SK-N-MC (cell line): ENCODE measurements at regions not wholly inside any gene's neighbourhood (a gene's known extent, or its start where the extent isn't known, plus 50 kb on each side); places are given as distances from the start of the nearest gene placed in this dataset.

Experiments
- DNase-seq: peaks from one replicate; pipeline ENCODE4 v3.0.0-alpha.2; 2011; ENCODE audit warnings: low read depth, low spot score
- H3K27ac ChIP-seq: fragments of 200-600 bp; sonication (generic); 2 replicates; pipeline ENCODE4 v1.5.1; 2016; ENCODE audit warnings: mixed run types
- H3K36me3 ChIP-seq: fragments of 200-600 bp; sonication (generic); 2 replicates; pipeline ENCODE4 v1.6.1; 2017; ENCODE audit warnings: antibody characterized with exemption, low read length, mixed read lengths; ENCODE audit not compliant: insufficient read depth
- H3K4me3 ChIP-seq: fragments of 200-600 bp; sonication (generic); 2 replicates; pipeline ENCODE4 v1.5.1; 2016
- H3K9ac ChIP-seq: fragments of 200-600 bp; sonication (generic); 2 replicates; pipeline ENCODE4 v1.8.0; 2017; ENCODE audit warnings: mixed run types, mixed read lengths; ENCODE audit not compliant: insufficient read length
- H3K9me3 ChIP-seq: fragments of 200-600 bp; sonication (generic); 2 replicates; pipeline ENCODE4 v1.6.1; 2017; ENCODE audit warnings: low read depth, mild to moderate bottlenecking, antibody characterized with exemption, low read length, moderate library complexity, mixed read lengths
- EZH2 ChIP-seq: fragments of 200-600 bp; sonication (generic); IDR thresholded peaks from one replicate; pipeline ENCODE4 v1.6.1; 2017; ENCODE audit warnings: antibody characterized with exemption
- FOXP2 ChIP-seq: optimal IDR thresholded peaks from 2 replicates; pipeline ENCODE3; 2011; ENCODE audit warnings: mild to moderate bottlenecking, moderate library complexity; ENCODE audit not compliant: insufficient read depth; ENCODE audit errors: extremely low read length, control extremely low read depth
- POLR2AphosphoS5 ChIP-seq: IDR thresholded peaks from 2 replicates; pipeline ENCODE4 v1.6.1; 2012; ENCODE audit warnings: mild to moderate bottlenecking, low read depth, low read length, borderline replicate concordance

DNA sequence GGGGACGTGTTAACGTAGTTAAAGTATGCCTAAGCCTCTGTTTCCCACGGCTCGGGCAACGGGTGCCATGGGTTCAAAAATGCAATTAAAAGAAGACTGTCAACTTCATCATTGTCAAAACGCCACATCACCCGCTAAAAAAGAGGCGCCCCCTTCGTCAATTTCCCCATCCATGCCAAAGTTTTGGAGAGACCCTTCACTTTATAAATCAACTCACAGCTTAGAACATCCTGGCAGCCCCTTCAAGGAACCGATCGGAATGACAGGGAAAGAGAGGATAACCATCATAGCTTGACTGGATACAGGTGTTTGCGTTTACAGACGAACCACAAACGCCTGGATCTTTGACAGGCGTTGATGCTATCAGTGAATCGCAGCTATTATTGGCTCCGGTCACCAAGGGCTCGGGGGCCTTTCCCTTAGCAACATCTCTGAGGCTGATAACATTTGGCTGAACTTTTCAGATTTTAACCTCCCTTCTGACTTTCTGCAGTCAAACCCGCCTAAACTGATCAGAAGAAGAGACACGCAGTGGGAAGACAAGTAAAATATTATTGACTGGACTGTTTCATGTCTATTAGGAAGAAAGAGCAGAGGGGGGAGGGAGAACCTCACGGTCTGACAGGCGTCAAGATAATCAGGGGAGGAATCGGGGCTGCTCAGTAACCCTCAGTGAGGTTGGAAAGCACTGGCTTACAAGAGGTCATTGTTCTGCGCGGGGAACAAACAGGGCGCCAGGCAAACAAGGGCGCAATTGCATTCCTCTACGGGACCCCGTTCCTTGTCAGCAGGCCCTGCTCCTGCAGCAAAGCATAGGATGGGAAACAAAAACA is 322.5 kb upstream of the ZNF507 start:
- Histone ChIP-seq H3K4me3 (no peak overlapping the region), H3K9me3 (no peaks in the 10 kb centered on the region), H3K36me3 (no peaks in the 10 kb centered on the region), H3K27ac (no peak overlapping the region), H3K9ac (no peak overlapping the region)
- DNase-seq = no peak
- TF ChIP-seq FOXP2 = no peak
- TF ChIP-seq POLR2AphosphoS5 = no peak
- TF ChIP-seq EZH2 = no peak

DNA sequence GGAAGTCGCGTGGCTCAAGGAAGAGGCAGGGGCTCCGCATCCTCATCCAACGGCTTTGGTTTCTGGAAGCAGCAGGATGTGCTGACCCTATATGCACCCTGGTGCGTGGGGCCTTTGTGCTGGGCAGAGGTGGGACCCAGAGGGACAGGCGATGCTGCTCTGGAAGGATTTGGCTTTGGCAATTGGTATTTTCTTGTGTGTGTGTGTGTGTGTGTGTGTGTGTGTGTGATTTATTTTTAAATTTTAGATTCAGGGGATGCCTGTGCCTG is 321.9 kb upstream of the ZNF507 start:
- no peak for DNase-seq
- H3K36me3 ChIP-seq = no peaks in the 10 kb centered on the region
- TF ChIP-seq POLR2AphosphoS5 (no peak), FOXP2 (no peak), EZH2 (no peak)
- no peak overlapping the region for H3K4me3 ChIP-seq
- no peaks in the 10 kb centered on the region for H3K9me3 ChIP-seq
- no peak overlapping the region for H3K9ac ChIP-seq
- H3K27ac ChIP-seq = no peak overlapping the region

DNA sequence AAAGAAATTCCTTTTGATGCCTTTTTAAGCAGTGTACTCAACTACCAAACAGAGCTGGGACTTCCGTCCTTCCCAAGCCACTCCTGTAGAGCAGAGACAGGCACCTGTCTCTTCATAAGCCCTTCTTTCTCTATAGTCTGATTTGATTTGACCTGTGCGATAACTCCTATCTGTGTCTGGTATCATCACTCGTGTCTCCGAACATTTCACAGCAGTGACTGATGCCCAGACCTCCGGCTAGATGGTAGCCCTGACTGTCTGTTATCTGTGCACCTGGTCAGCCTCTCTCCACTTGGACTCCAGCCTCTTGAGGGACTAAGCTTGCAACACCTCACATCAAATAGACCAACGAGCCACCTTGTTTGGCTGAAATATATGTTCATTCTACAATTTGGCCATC is 316.2 kb upstream of the ZNF507 start:
- Histone ChIP-seq H3K27ac (no peak overlapping the region), H3K4me3 (no peak overlapping the region), H3K9ac (no peak overlapping the region), H3K9me3 (no peaks in the 10 kb centered on the region), H3K36me3 (no peaks in the 10 kb centered on the region)
- DNase-seq = no peak
- TF ChIP-seq FOXP2 (no peak), EZH2 (no peak), POLR2AphosphoS5 (no peak)

DNA sequence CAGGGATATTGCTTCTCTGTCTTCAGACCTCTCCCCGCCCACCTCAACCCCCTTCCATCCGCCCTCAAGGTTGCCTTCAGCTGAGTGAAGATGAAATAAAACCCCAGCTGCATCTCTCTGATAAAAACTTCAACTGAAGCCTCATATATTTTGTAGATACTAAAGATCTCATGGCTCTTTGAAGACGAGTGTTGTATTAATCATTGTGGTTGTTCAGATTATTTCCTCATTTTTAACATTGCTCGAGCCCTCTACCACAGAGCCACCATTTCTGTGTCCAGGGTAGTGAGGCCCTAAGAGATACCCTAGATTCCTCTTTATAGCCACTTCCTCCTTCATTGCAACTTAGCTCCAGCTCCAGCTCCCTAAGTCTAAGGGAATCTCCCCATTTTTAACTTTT is 312.8 kb upstream of the ZNF507 start:
- H3K9ac ChIP-seq = no peak overlapping the region
- H3K27ac ChIP-seq = no peak overlapping the region
- no peak overlapping the region for H3K4me3 ChIP-seq
- H3K36me3 ChIP-seq = no peaks in the 10 kb centered on the region
- DNase-seq = no peak
- no peaks in the 10 kb centered on the region for H3K9me3 ChIP-seq
- TF ChIP-seq EZH2 = no peak
- no peak for TF ChIP-seq POLR2AphosphoS5
- TF ChIP-seq FOXP2 = no peak

DNA sequence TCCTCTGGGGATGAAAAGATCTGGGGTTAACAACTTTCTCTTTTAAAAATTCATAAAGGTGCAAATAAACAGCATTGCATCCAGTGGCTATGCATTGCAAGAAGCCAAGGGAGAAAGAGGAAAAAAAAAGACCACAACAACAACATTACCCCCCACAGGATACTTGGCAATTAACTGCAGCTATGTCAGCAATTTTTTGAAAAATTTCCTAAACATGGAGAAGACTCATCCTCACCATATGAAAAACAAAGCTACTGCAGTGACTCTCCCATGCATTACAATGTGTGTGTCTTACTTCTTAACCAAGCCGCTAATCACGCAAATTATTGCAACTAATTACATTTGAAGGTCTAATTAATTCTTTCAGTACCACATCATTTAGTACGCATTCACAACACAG is 309.8 kb upstream of the ZNF507 start:
- no peak overlapping the region for H3K9ac ChIP-seq
- TF ChIP-seq EZH2 (no peak), FOXP2 (no peak), POLR2AphosphoS5 (no peak)
- H3K27ac ChIP-seq = no peak overlapping the region
- no peak for DNase-seq
- no peaks in the 10 kb centered on the region for H3K9me3 ChIP-seq
- no peak overlapping the region for H3K4me3 ChIP-seq
- H3K36me3 ChIP-seq = no peaks in the 10 kb centered on the region

DNA sequence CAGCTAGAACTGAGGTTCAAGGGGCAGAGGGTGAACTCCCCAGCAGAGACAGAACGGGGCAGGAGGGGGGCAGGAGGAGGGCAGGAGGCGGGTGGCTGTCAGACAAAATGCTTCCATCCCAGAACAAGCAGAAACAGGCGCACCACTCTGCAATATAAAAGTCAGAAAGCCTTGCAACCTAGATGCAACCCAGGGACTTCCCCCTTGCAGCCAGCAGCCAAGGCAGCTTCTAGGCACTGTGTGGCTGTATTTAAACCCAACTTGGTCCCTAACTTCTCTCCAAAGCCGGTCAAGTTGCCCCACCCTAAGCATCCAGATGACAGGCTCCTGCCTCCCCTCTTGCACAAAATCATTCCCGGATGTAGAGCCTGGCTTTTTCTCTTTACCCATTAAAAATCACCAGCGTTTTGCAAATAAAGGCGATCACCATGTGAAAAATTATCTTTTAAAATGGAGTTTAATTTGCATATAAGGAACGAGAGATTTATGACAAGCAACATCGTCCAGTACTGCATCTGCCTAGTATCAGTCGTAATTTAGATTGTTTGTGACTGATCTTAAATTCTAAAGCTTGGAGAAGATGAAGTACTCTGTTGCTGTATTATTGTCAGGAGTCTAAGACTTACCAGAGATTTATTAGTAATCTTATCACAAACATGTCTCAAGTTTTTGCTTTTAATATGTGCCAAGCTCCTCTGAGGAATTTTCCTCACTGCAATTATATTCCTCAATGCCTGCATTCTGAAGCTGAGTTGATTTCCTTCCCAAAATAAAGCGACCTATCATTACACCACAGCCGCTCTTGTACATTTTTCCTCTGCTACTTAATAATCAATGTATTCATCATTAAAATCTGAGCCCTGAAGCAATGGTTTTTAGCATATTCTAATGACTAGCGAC is 307.1 kb upstream of the ZNF507 start:
- TF ChIP-seq POLR2AphosphoS5 = no peak
- TF ChIP-seq EZH2 = no peak
- TF ChIP-seq FOXP2 = no peak
- Histone ChIP-seq H3K36me3 (no peaks in the 10 kb centered on the region), H3K4me3 (peak overlapping the region; percentile 69), H3K9me3 (no peaks in the 10 kb centered on the region), H3K9ac (peak overlapping the region; percentile 48), H3K27ac (peak overlapping the region; percentile 95)
- DNase-seq = peak; percentile 40

DNA sequence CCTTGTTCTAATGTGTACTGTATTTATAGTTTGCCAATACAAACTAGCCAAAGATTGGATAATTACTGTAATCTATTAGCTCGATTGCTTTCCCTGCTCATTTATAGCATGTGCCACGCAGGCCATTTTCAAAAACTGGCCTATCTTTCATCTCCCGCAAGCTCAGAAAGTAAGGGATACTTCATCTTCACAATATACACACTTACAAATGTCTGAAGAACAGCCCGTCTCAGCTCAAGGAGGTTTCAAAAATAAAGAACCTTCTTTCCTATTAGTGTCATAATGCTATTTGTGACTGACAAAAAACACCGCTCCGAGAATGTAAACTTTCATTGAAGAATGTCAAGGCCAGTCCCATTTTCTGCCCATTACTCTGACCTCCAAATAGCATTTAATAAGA is 306.4 kb upstream of the ZNF507 start:
- Histone ChIP-seq H3K27ac (peak overlapping the region; percentile 95), H3K4me3 (peak overlapping the region; percentile 69), H3K9me3 (no peaks in the 10 kb centered on the region), H3K9ac (peak overlapping the region; percentile 48), H3K36me3 (no peaks in the 10 kb centered on the region)
- no peak for TF ChIP-seq EZH2
- no peak for TF ChIP-seq POLR2AphosphoS5
- no peak for TF ChIP-seq FOXP2
- no peak for DNase-seq

DNA sequence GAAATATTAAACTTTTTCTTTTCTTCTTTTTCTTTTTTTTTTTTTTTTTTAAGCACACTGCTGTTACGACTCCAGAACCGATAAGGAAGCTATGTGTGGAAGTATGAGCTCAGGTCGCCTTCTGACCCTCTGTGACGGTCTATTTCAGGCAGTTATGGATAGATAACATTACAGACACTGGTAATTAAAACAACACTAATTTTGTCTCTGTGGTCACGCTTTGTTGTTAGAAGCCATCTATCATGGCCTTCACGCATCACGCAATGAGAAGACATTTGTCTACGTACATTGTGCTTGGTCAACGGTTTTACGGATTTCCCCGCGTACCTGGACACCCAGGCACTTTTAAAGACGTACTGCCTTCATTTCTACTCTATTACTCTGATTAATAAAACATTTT is 306.0 kb upstream of the ZNF507 start:
- peak overlapping the region; percentile 84 for H3K4me3 ChIP-seq
- H3K36me3 ChIP-seq = no peaks in the 10 kb centered on the region
- H3K27ac ChIP-seq = peak overlapping the region; percentile 95
- no peaks in the 10 kb centered on the region for H3K9me3 ChIP-seq
- H3K9ac ChIP-seq = peak overlapping the region; percentile 63
- no peak for TF ChIP-seq FOXP2
- TF ChIP-seq EZH2 = no peak
- no peak for TF ChIP-seq POLR2AphosphoS5
- no peak for DNase-seq

DNA sequence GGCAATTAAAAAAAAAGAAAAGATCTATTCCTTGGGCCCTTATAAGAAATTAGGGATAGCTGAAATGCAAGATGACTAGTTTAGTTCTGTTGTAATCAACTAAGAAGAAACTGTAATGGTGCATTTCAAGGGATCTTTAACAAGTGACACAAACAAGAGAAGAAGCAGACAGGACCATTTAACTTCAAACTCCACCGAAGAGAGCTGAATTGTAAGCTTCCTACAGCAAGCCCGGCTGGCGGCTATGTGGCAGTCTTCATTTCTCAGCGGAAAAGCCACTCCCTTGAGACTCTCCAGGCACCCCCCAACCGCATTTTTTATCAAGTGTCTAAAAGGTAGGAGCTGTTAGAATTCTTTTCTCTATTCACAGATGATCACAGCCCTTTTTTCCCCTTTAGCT is 305.2 kb upstream of the ZNF507 start:
- Histone ChIP-seq H3K36me3 (no peaks in the 10 kb centered on the region), H3K4me3 (peak overlapping the region; percentile 84), H3K27ac (peak overlapping the region; percentile 95), H3K9me3 (no peaks in the 10 kb centered on the region), H3K9ac (peak overlapping the region; percentile 63)
- no peak for TF ChIP-seq FOXP2
- TF ChIP-seq EZH2 = no peak
- peak; percentile 34 for TF ChIP-seq POLR2AphosphoS5
- peak; percentile 62 for DNase-seq
